Testis (tissue), 2 donors: ENCODE measurements at regions not wholly inside any gene's neighbourhood (a gene's known extent, or its start where the extent isn't known, plus 50 kb on each side); places are given as distances from the start of the nearest gene placed in this dataset.

Source experiments
- CTCF ChIP-seq, 3 experiments: fragments of 450-650 bp in 2 of 3; fragments of 200-600 bp in 1 of 3; sonication (generic) in 1 of 3; IDR thresholded peaks; one replicate each; pipeline ENCODE4 v1.5.1; 2016 to 2019; ENCODE audit warnings: antibody characterized with exemption in 3 of 3, mild to moderate bottlenecking in 2 of 3, moderate library complexity in 1 of 3
- POLR2A ChIP-seq: fragments of 450-650 bp; IDR thresholded peaks from one replicate; pipeline ENCODE4 v1.6.1; 2017; ENCODE audit warnings: antibody characterized with exemption, mild to moderate bottlenecking, moderate library complexity

GRCh38 chr13:99689955-99690354 lies 188.7 kb downstream of the TM9SF2 start:
- no peak for TF ChIP-seq POLR2A
- no peak for TF ChIP-seq CTCF (IDR thresholded peaks at IDR 0.05)
